ENCODE measurements at regions not wholly inside any gene's neighbourhood (a gene's known extent, or its start where the extent isn't known, plus 50 kb on each side); places are given as distances from the start of the nearest gene placed in this dataset.

- TF ChIP-seq TAF1 (IDR thresholded peaks at IDR 0.05; ENCODE audit: borderline replicate concordance, insufficient read depth, low read length) (no peak), POLR2AphosphoS5 (IDR thresholded peaks at IDR 0.05; ENCODE audit: low read depth, low read length) (no peak), REST (IDR thresholded peaks at IDR 0.05; ENCODE audit: insufficient read depth in 1 of 2, low read depth in 2 of 2, low read length in 2 of 2) (no peak), SIN3A (IDR thresholded peaks at IDR 0.05; ENCODE audit: borderline replicate concordance, insufficient read depth, low read length) (no peak), FOXP2 (optimal IDR thresholded peaks at IDR 0.05; ENCODE audit: borderline replicate concordance, extremely low read depth, extremely low read length, insufficient read depth) (no peak)
These were observed 1069.5 kb downstream of the FAM133A start for GRCh38 chrX:94743478-94743877.
